Parathyroid adenoma (tissue), 2 donors: ENCODE measurements at regions not wholly inside any gene's neighbourhood (a gene's known extent, or its start where the extent isn't known, plus 50 kb on each side); places are given as distances from the start of the nearest gene placed in this dataset.

ENCODE experiments used
- H2AFZ ChIP-seq: fragments of 300-600 bp; sonication (generic); one replicate; pipeline ENCODE4 v1.7.0; 2017; ENCODE audit warnings: antibody characterized with exemption, mild to moderate bottlenecking
- H3K27ac ChIP-seq: fragments of 300-600 bp; sonication (generic); one replicate; pipeline ENCODE4 v1.7.0; 2017
- H3K27me3 ChIP-seq: fragments of 300-600 bp; sonication (generic); one replicate; pipeline ENCODE4 v1.7.0; 2017; ENCODE audit warnings: low read length; ENCODE audit not compliant: control insufficient read depth, insufficient read depth
- H3K36me3 ChIP-seq: fragments of 300-600 bp; sonication (generic); one replicate; pipeline ENCODE4 v1.7.0; 2017; ENCODE audit warnings: low read length; ENCODE audit not compliant: control insufficient read depth, insufficient read depth
- H3K4me1 ChIP-seq: fragments of 300-600 bp; sonication (generic); one replicate; pipeline ENCODE4 v1.7.0; 2017; ENCODE audit warnings: control low read depth
- H3K4me2 ChIP-seq: fragments of 300-600 bp; sonication (generic); one replicate; pipeline ENCODE4 v1.7.0; 2017; ENCODE audit warnings: low read length
- H3K4me3 ChIP-seq: fragments of 300-600 bp; sonication (generic); one replicate; pipeline ENCODE4 v1.7.0; 2017; ENCODE audit warnings: low read depth, low read length
- H3K79me2 ChIP-seq: fragments of 300-600 bp; sonication (generic); one replicate; pipeline ENCODE4 v1.7.0; 2017; ENCODE audit warnings: control low read depth
- H3K9ac ChIP-seq: fragments of 300-600 bp; sonication (generic); one replicate; pipeline ENCODE4 v1.7.0; 2017; ENCODE audit warnings: mild to moderate bottlenecking
- H3K9me3 ChIP-seq: fragments of 300-600 bp; sonication (generic); one replicate; pipeline ENCODE4 v1.7.0; 2017; ENCODE audit warnings: low read length; ENCODE audit not compliant: control insufficient read depth
- TF ChIP-seq, protein P1 (sequence below): fragments of 300-600 bp; sonication (generic); IDR thresholded peaks from one replicate; pipeline ENCODE4 v1.7.0; 2017; ENCODE audit warnings: antibody characterized with exemption, mild to moderate bottlenecking
- donor health status: primary hyperparathyroidism.

DNA sequence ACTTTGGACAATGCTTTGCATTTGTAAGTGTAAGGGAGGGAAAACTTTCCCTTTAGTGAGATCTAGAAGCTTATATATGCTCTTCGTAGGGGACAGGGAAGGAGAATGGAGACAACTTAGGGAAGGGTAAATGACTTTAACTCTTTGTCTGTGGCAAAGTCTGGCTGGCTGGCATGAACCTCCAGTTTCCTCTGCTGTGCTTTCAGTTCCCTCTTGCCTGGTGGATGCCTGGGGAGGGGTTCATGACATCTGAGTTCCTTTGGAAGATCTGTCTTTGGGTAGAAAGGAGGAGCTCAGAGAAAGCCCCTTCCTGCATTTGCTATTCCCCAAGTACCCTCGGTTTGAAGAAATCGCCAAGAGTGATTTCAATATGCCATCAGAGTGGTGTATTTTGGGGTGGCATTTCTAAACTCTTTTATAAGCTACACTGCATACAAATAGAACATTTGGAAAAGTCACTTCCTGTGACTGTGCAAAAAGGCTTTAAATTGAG lies 143.6 kb downstream of the VAPA start:
- H3K9ac ChIP-seq = no peak overlapping the region
- peaks cover 7% of the 10 kb centered on the region for H3K4me1 ChIP-seq
- H3K27ac ChIP-seq = no peak overlapping the region
- no peak overlapping the region for H3K4me2 ChIP-seq
- no peaks in the 10 kb centered on the region for H3K27me3 ChIP-seq
- no peak overlapping the region for H2AFZ ChIP-seq
- no peaks in the 10 kb centered on the region for H3K79me2 ChIP-seq
- TF ChIP-seq, protein P1, sequence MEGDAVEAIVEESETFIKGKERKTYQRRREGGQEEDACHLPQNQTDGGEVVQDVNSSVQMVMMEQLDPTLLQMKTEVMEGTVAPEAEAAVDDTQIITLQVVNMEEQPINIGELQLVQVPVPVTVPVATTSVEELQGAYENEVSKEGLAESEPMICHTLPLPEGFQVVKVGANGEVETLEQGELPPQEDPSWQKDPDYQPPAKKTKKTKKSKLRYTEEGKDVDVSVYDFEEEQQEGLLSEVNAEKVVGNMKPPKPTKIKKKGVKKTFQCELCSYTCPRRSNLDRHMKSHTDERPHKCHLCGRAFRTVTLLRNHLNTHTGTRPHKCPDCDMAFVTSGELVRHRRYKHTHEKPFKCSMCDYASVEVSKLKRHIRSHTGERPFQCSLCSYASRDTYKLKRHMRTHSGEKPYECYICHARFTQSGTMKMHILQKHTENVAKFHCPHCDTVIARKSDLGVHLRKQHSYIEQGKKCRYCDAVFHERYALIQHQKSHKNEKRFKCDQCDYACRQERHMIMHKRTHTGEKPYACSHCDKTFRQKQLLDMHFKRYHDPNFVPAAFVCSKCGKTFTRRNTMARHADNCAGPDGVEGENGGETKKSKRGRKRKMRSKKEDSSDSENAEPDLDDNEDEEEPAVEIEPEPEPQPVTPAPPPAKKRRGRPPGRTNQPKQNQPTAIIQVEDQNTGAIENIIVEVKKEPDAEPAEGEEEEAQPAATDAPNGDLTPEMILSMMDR = no peak
- H3K9me3 ChIP-seq = no peaks in the 10 kb centered on the region
- no peaks in the 10 kb centered on the region for H3K36me3 ChIP-seq
- no peak overlapping the region for H3K4me3 ChIP-seq

DNA sequence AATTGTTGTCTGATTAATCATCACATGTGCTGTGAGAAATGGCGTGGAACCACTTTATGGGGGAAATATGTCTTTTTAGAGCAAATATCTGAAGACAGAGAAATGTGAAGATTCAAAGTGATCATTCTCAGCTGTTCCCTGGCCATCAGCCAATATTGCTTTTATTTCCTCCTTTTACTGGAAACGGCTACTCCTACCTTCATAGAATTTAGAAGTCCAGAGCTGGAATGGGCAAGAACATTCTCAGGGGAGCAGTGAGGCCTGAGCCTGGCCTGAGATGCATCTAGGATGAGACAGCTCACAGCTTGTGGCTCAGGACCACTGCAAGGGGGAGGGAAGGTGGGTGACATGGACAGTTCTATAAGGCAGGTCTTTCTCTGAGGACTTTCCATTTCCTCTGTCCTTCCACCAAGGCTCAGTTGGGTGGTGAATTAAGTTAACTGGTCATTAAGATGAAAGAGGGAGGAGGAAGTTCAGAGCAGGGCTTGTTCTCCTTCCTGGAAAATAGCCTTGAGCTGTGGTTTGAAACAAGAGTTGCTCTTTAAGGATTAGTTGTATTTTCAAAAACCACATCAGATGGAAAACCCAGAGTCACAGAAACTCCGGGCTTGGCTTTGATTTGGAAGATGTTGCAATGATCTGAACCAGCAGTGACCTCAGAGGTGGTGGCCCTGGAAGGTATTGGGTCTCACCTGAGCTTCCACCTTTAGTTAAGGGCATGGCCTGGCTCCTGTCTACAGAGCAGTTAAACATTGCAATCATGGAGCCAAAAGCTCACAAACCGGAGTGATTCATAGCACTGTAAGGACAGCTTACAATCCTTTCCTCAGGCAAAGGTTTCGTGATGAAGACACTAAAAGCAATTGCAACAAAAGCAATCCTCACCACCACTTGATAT lies 144.3 kb downstream of the VAPA start:
- Histone ChIP-seq H3K4me2 (no peak overlapping the region), H3K9me3 (no peaks in the 10 kb centered on the region), H2AFZ (no peak overlapping the region), H3K27me3 (no peaks in the 10 kb centered on the region), H3K4me1 (peaks cover 9% of the 10 kb centered on the region), H3K79me2 (no peaks in the 10 kb centered on the region), H3K27ac (no peak overlapping the region), H3K4me3 (no peak overlapping the region), H3K9ac (no peak overlapping the region), H3K36me3 (no peaks in the 10 kb centered on the region)
- TF ChIP-seq, protein P1 = no peak

DNA sequence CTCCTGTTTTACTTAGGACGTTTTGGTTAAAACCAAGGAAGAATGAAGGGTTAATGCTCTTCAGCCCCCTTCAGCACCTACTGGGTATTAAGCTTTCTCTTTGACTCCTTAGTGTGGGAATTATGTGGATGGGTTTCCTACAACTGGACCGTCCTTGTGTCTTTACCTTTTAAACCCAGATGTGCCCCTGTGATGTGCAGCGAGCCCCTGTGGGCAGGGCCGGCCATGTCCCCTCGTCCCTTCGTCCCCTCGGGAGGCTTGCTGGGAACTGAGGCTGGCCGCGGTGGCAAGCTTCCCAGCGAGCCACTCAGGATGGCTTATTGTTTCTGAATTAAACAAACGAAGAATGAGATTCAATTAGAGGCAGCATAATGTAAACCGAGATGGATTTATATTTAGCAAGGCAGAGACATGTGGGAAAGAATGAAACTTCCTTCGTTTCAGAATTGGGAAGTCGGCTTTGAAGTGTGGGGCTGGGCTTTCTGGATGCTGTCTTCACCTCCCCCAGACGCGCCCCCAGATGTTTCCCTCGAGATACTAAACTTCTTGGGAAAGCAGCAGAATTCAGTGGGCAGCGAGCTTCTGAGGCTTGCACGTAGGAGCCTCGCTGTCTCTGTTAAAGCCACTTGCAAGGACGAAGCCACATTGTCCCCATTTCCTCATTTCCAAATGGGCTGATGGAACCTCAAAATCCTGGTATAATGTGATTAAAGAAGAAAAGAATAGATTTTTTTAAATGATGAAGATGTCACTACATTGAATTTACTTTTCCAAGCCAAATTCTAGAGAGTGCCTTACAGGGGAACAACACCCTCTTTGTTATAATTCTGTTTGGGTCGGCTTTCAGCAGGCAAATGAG lies 146.0 kb downstream of the VAPA start:
- Histone ChIP-seq H3K36me3 (no peaks in the 10 kb centered on the region), H3K27me3 (no peaks in the 10 kb centered on the region), H3K9ac (no peak overlapping the region), H3K4me1 (peaks cover 9% of the 10 kb centered on the region), H3K27ac (no peak overlapping the region), H3K9me3 (no peaks in the 10 kb centered on the region), H3K79me2 (no peaks in the 10 kb centered on the region), H2AFZ (no peak overlapping the region), H3K4me3 (no peak overlapping the region), H3K4me2 (no peak overlapping the region)
- TF ChIP-seq, protein P1 = no peak

DNA sequence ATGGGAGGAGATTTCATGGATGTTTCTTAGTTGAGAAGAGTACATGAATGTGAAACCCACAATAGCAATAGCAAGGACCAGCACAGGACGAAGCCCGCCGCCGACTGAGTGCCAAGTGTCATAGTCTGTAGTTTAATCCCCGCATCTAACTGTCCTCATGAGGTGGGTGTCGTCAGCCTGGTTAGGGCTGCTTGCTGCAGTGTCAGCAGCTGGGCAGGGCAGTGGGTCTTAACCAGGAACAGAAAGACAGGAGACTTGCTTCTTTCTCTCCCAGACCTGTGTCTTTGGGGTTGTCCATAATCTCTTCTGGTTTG lies 146.6 kb downstream of the VAPA start:
- no peaks in the 10 kb centered on the region for H3K27me3 ChIP-seq
- H3K9ac ChIP-seq = no peak overlapping the region

More for the DNA sequence above, 146.6 kb downstream of the VAPA start:
- H2AFZ ChIP-seq = no peak overlapping the region
- H3K4me1 ChIP-seq = peaks cover 9% of the 10 kb centered on the region
- TF ChIP-seq, protein P1 = no peak
- no peaks in the 10 kb centered on the region for H3K79me2 ChIP-seq
- no peaks in the 10 kb centered on the region for H3K9me3 ChIP-seq
- no peak overlapping the region for H3K4me2 ChIP-seq
- no peak overlapping the region for H3K27ac ChIP-seq
- no peak overlapping the region for H3K4me3 ChIP-seq
- no peaks in the 10 kb centered on the region for H3K36me3 ChIP-seq
